NCI-H460 (cell line): ENCODE measurements at regions not wholly inside any gene's neighbourhood (a gene's known extent, or its start where the extent isn't known, plus 50 kb on each side); places are given as distances from the start of the nearest gene placed in this dataset.
"Not testable (repeated sequence)": the region's sequence is repeated elsewhere in the genome, so short reads cannot be mapped to it uniquely, and the experiment has no call there.

Experiments used
- DNase-seq: peaks from one replicate; pipeline ENCODE4 v3.0.0-alpha.2; 2016; ENCODE audit warnings: low read depth; ENCODE audit errors: extremely low read depth

GRCh38 chr7:131816391-131817007, 260.1 kb upstream of the PODXL start:
- no peak for DNase-seq

- no peak for DNase-seq
Observed at GRCh38 chr7:131808736-131809135, 252.3 kb upstream of the PODXL start.

DNA sequence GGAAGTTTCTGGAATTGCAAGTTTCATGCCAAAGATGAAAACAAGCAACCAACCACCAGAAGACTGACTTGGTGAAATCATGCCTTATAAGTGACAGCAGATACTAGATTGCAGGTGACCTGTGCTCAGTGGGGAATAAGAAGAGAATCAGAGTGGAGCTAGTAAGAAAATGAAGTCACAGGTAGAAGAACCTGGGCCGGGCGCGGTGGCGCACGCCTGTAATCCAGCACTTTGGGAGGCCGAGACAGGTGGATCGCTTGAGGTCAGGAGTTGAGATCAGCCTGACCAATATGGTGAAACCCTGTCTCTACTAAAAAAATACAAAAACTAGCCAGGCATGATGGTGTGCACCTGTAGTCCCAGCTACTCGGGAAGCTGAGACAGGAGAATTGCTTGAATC, 251.7 kb upstream of the PODXL start:
- DNase-seq, result not testable (repeated sequence)

- no peak for DNase-seq
Observed at GRCh38 chr7:131803816-131804215, 247.4 kb upstream of the PODXL start.

DNA sequence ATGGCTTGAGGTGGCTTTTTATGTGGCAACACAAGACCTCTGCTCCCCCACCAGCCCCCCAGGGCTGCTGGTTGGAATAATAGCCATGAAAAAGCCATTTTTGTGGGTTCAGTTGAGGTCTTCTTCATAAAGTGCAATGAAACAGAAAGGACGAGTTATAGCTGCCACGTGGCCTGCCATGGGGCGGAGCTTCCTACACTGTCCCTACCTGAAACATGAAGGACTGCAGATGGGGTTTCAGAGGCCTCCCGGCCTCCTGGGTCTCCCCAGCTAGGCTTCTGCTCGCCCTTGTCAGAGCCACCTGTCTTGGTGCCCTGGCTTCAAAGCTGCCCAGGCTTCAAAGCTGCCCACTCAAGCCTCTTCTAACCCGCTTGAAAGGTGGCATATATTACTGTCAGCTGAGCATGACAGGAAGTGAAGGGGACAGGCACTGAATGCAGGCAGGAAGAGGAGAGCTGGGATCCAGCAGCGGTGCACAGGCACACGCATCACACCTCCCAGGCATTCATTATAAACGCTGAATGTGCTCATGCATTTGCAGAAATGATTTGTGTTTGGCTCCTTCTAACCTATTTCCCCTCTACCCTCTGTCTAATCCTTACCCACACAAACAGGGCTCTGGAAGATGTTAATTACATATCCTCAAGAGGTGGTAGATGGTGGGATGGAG, 245.9 kb upstream of the PODXL start:
- no peak for DNase-seq

DNA sequence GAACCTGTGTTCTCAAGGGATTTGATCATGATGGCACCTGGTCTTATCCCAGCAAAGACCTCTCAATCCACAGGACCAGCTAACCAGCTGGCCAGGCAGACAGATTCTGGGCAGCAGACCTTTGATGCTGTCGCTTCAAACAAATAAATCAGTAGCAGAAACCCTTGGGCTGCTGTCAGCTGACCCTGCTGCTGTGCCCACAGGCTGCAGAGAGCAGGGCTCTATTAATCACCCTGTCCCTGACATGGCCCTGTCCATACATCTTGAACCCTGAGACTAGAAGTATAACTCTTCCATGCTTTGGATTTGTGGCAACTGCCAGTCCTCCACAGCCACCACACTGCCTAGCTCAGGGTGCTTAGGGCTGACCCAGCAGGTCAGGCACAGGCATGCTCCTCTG, 244.1 kb upstream of the PODXL start:
- no peak for DNase-seq

GRCh38 chr7:131800008-131800407, 243.6 kb upstream of the PODXL start:
- DNase-seq, result no peak

DNA sequence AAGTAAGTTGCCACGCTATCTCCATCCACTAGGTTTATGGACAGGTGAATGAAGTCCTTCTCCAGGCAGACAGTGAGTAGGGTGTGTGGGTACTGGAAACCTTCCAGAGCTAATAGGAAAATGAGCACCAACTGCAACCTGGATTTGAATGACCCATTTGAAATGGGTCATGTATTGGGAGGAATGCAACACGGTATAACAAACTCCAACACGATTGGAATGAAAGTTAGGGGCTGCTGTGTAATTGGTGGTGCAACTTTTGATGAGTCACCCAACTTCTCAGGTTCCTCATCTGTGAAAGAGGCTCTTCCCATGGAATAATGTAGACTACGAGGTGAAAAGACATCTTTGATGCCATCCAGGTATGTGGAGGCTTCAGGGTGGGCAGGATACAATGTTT, 241.4 kb upstream of the PODXL start:
- DNase-seq, result no peak

DNA sequence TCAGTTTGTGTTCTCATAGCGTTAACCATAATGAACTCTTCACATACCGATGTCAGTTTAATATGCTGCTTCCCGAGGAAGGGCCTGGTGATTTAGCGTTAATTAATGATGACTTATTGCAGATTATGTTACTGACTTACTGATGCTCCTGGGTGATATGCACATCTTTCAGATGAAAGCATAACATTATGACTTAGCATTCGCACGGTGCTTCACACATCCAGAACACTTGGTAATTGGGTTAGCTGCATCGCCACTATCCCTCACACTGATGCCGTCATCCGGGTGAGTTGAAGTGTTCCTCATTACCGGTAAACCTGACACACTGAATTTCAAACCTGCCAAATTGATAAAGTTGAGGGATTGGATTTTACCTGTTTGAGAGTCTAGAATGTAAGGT, 239.0 kb upstream of the PODXL start:
- DNase-seq, result no peak

- DNase-seq, result no peak
Observed at GRCh38 chr7:131792311-131792710, 235.9 kb upstream of the PODXL start.

DNA sequence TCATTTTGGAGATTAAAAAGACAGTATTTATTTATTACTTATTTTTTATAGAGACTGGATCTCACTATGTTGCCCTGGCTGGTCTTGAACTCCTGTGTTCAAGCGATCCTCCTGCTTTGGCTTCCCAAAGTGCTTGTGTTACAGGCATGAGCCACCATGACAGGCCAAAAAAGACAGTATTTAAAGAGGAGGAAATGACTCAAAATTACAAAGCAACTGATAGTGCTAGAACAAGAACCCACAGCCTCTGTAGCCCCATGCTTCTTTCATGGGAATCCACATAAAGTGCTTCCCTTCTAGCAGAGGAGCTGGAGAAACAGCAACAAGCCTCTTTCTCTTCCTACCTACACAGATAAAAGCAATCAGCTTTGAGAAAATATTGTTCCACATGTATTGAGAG, 230.7 kb upstream of the PODXL start:
- DNase-seq, result no peak

- no peak for DNase-seq
Observed at GRCh38 chr7:131786204-131786603, 229.8 kb upstream of the PODXL start.

- no peak for DNase-seq
Observed at GRCh38 chr7:131778601-131779000, 222.2 kb upstream of the PODXL start.

DNA sequence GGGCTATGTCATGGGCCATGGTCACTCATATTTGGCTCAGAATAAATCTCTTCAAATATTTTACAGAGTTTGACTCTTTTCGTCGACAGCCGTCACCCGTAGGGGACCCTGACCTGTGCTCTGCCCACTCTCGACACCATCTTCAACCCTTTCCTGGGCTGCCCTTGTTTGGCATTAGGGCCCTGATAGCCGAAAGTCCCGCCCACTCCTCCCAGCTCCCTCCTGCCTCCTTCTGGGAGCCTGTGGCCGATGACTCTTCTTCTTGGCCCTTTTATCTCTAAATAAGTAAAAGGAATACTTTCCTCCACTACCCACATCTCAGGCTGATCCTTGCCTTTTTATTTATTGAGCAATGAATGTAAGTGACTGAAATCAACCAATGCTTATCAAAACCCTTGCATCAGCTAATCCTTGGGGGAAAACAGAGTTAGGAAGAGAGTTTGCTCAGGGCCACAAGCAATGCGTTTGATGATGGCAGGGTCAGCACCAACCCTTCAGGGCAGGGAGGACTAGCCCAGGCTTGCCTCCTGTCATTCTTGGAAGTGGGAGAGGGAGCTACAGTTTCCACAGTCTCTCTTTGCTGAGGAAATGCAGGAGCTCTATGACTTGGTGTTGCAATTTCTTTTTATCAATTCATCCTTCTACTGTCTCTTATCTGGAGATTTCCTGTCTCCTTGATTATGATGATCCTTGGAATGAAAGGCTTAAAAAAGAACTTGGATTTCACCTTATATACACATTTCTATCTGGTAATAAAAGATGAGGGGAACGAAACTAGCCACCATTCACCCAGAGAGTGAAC, 218.2 kb upstream of the PODXL start:
- DNase-seq, result no peak

- no peak for DNase-seq
Observed at GRCh38 chr7:131773413-131773812, 217.0 kb upstream of the PODXL start.

DNA sequence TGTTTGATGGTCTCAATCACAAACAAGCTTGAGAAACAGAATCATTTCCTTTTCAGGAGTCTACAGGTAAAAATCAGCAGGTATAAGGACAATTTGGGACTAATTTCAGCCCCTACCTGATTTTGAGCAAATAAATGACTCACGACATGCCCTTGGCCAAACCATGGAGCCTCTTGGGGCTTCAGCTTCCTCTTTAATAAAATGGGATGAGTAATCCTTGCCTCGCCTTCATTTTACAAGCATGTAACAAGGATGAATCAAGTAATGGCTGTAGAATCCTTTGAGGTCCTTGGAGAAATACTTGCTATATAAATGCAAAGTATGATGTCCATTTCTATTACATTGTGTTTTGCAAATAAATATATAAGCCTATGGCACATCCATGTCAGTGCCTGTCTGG, 212.8 kb upstream of the PODXL start:
- DNase-seq, result no peak

DNA sequence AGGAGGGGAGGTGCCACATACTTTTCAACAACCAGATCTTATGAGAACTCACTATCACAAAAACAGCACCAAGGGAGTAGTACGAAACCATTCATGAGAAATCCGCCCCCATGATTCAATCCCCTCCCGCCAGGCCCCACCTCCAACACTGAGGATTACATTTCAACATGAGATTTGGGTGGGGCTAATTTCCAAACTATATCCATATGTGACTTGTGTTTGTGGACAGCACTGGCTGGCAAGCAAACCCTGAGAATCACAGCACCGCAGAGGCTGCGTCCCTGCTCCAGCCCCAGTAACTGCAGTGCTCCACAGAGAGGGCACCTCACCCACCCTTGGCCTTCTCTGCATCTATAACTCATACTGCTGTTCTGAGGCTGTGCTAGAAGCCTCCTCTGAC, 211.2 kb upstream of the PODXL start:
- DNase-seq, result no peak

DNA sequence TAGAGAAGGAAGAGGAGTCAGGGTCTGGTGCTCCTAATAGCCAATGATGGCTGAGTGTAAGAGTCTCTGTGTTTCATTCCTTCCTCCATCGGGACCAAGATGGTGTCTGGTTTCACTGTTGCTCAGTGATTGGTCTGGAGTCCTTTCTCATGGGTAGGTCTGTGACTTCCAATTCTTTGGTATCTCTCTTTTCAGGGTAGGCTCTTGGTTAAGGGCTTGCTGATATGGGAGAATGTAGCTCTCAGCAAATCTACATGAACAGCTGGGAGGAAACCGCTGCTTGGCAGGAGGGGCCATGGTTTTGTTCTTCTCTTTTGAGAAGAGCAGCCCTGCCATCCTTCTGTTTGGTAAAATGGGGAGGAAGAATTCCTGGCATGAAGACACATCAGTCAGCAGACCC, 209.1 kb upstream of the PODXL start:
- DNase-seq, result no peak

- no peak for DNase-seq
Observed at GRCh38 chr7:131764143-131764775, 207.8 kb upstream of the PODXL start.

GRCh38 chr7:131762753-131763152, 206.3 kb upstream of the PODXL start:
- no peak for DNase-seq

DNA sequence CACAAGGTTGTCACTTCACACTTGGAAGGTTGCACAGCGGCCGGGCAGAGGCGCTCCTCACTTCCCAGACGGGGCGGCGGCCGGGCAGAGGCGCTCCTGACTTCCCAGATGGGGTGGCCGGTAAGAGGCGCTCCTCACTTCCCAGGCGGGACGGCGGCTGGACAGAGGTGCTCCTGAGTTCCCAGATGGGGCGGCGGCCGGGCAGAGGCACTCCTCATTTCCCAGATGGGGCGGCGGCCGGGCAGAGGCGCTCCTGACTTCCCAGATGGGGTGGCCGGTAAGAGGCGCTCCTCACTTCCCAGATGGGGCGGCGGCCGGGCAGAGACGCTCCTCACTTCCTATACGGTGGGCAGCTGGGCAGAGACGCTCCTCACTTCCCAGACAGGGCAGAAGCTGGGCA, 199.4 kb upstream of the PODXL start:
- not testable (repeated sequence) for DNase-seq
